ENCODE measurements at regions not wholly inside any gene's neighbourhood (a gene's known extent, or its start where the extent isn't known, plus 50 kb on each side); places are given as distances from the start of the nearest gene placed in this dataset.

- H3K4me3 ChIP-seq = no peak overlapping the region
- no peak overlapping the region for H3K4me3 Mint-ChIP-seq
- DNase-seq (ENCODE audit: low spot score) = no peak
- no peak overlapping the region for H3K27ac Mint-ChIP-seq
- H2AFZ ChIP-seq (replicated peaks) = no peak overlapping the region
- no peaks in the 10 kb centered on the region for H3K27me3 ChIP-seq
- no peaks in the 10 kb centered on the region for H3F3A ChIP-seq (ENCODE audit: low read depth)
- no peaks in the 10 kb centered on the region for H3K4me1 ChIP-seq
- H4K20me1 ChIP-seq (ENCODE audit: low read depth) = no peaks in the 10 kb centered on the region
- H3K4me1 Mint-ChIP-seq = no peaks in the 10 kb centered on the region
- H3K4me2 ChIP-seq = no peak overlapping the region
- H3K9me3 ChIP-seq (ENCODE audit: low read depth) = no peaks in the 10 kb centered on the region
- no peaks in the 10 kb centered on the region for H3K36me3 ChIP-seq
- H3K27me3 Mint-ChIP-seq (ENCODE audit: insufficient read depth, low read depth) = no peaks in the 10 kb centered on the region
- H3K27ac ChIP-seq = no peak overlapping the region
- H3K79me2 ChIP-seq (ENCODE audit: low read depth) = no peaks in the 10 kb centered on the region
- no peak overlapping the region for H3K9ac ChIP-seq
- no peaks in the 10 kb centered on the region for H3K9me3 Mint-ChIP-seq
- no peaks in the 10 kb centered on the region for H3K36me3 Mint-ChIP-seq
- TF ChIP-seq EZH2 (IDR thresholded peaks at IDR 0.05) (no peak), EZH2phosphoT487 (IDR thresholded peaks at IDR 0.05) (no peak)
Observed at GRCh38 chr7:18166002-18166401, 138.4 kb upstream of the PRPS1L1 start.

DNA sequence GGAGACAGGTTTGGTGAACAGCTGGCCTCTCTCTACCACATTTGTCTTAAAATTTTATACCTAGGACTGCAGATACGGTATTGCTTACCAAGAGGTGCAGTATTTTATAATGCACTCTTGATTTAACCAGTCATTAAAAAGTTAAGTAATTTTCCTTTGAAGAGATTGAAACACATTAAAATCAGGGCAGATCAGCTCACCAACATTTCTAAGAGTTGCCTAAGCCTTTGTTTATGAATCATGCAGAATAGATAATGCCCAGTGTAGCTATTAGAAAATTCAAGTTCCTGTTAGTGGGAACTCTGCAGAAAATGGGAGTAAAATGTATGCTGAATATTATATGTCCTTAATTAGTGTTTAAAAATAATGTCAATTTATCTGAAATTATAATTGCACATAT lies 140.2 kb upstream of the PRPS1L1 start:
- H3K27me3 Mint-ChIP-seq (ENCODE audit: insufficient read depth, low read depth) = no peaks in the 10 kb centered on the region
- Histone ChIP-seq H4K20me1 (ENCODE audit: low read depth) (no peaks in the 10 kb centered on the region), H3K4me1 (no peaks in the 10 kb centered on the region), H3K27me3 (no peaks in the 10 kb centered on the region), H2AFZ (replicated peaks) (peak overlapping the region; percentile 83), H3K4me2 (no peak overlapping the region), H3K36me3 (no peaks in the 10 kb centered on the region), H3K4me3 (no peak overlapping the region), H3F3A (ENCODE audit: low read depth) (no peaks in the 10 kb centered on the region), H3K9me3 (ENCODE audit: low read depth) (no peaks in the 10 kb centered on the region), H3K27ac (no peak overlapping the region), H3K9ac (no peak overlapping the region), H3K79me2 (ENCODE audit: low read depth) (no peaks in the 10 kb centered on the region)
- no peak for DNase-seq (ENCODE audit: low spot score)
- H3K36me3 Mint-ChIP-seq = no peaks in the 10 kb centered on the region
- H3K4me1 Mint-ChIP-seq = no peaks in the 10 kb centered on the region
- H3K4me3 Mint-ChIP-seq = no peak overlapping the region
- no peak overlapping the region for H3K27ac Mint-ChIP-seq
- H3K9me3 Mint-ChIP-seq = no peaks in the 10 kb centered on the region
- no peak for TF ChIP-seq EZH2 (IDR thresholded peaks at IDR 0.05)
- no peak for TF ChIP-seq CTCF (IDR thresholded peaks at IDR 0.05)
- TF ChIP-seq EZH2phosphoT487 (IDR thresholded peaks at IDR 0.05) = no peak

- Mint-ChIP-seq H3K9me3 (peaks cover 4% of the 10 kb centered on the region), H3K27ac (no peak overlapping the region), H3K4me3 (no peak overlapping the region), H3K27me3 (ENCODE audit: insufficient read depth, low read depth) (no peaks in the 10 kb centered on the region), H3K4me1 (no peaks in the 10 kb centered on the region), H3K36me3 (no peaks in the 10 kb centered on the region)
- H3F3A ChIP-seq (ENCODE audit: low read depth) = no peaks in the 10 kb centered on the region
- H3K27ac ChIP-seq = no peak overlapping the region
- no peaks in the 10 kb centered on the region for H3K79me2 ChIP-seq (ENCODE audit: low read depth)
- no peak overlapping the region for H3K4me3 ChIP-seq
- H3K27me3 ChIP-seq = no peaks in the 10 kb centered on the region
- no peak for DNase-seq (ENCODE audit: low spot score)
- H3K4me1 ChIP-seq = no peaks in the 10 kb centered on the region
- TF ChIP-seq EZH2 (IDR thresholded peaks at IDR 0.05) = no peak
- no peak for TF ChIP-seq CTCF (IDR thresholded peaks at IDR 0.05)
- no peak for TF ChIP-seq EZH2phosphoT487 (IDR thresholded peaks at IDR 0.05)
- no peaks in the 10 kb centered on the region for H3K9me3 ChIP-seq (ENCODE audit: low read depth)
- H2AFZ ChIP-seq (replicated peaks) = no peak overlapping the region
- H3K4me2 ChIP-seq = no peak overlapping the region
- H3K9ac ChIP-seq = no peak overlapping the region
- no peaks in the 10 kb centered on the region for H3K36me3 ChIP-seq
- H4K20me1 ChIP-seq (ENCODE audit: low read depth) = no peaks in the 10 kb centered on the region
Observed at GRCh38 chr7:18174996-18175395, 147.3 kb upstream of the PRPS1L1 start.

DNA sequence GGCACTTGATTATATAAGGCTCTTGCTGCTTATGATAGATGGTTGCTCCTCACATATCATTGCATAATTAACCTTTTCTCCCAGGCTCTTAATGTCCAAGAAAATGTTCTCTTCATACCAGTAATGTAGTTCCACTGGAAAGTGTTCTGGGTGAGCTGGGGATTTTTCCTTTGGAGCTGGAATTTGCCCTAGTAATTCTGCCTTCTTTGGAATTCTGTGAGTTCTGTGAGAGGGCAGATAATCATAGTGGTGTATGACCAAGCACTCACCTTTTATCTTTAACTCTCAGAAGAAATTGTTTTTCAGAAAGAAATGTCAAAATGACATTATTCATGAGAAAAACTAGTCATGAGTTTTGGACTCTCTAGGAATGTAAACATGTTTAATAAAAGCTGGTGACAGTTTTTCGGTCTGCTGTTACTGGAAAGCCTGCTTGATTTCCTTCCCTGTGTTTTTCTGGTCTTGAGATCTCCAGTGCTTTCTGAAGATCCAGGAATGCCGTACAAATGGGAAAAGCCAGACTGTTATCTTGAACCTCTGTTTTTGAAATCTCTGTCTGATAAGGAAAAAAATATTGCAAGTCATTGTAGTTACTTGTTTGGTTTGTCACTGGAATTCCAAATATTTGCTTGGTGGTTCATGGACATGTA lies 148.3 kb upstream of the PRPS1L1 start:
- Histone ChIP-seq H3K9me3 (ENCODE audit: low read depth) (no peaks in the 10 kb centered on the region), H3K36me3 (no peaks in the 10 kb centered on the region), H3K27ac (no peak overlapping the region), H3F3A (ENCODE audit: low read depth) (no peaks in the 10 kb centered on the region), H3K27me3 (no peaks in the 10 kb centered on the region), H3K4me2 (no peak overlapping the region), H3K4me3 (no peak overlapping the region), H3K9ac (no peak overlapping the region), H3K79me2 (ENCODE audit: low read depth) (no peaks in the 10 kb centered on the region), H2AFZ (replicated peaks) (no peak overlapping the region), H3K4me1 (no peaks in the 10 kb centered on the region), H4K20me1 (ENCODE audit: low read depth) (no peaks in the 10 kb centered on the region)
- H3K27ac Mint-ChIP-seq = no peak overlapping the region
- no peak overlapping the region for H3K4me3 Mint-ChIP-seq
- H3K9me3 Mint-ChIP-seq = peaks cover 4% of the 10 kb centered on the region
- TF ChIP-seq CTCF (IDR thresholded peaks at IDR 0.05) (no peak), EZH2 (IDR thresholded peaks at IDR 0.05) (no peak), EZH2phosphoT487 (IDR thresholded peaks at IDR 0.05) (no peak)
- H3K36me3 Mint-ChIP-seq = no peaks in the 10 kb centered on the region
- no peak for DNase-seq (ENCODE audit: low spot score)
- no peaks in the 10 kb centered on the region for H3K4me1 Mint-ChIP-seq
- no peaks in the 10 kb centered on the region for H3K27me3 Mint-ChIP-seq (ENCODE audit: insufficient read depth, low read depth)

Data from neural progenitor cell (in vitro differentiated cells).